AG10803 (cell line): ENCODE measurements at regions not wholly inside any gene's neighbourhood (a gene's known extent, or its start where the extent isn't known, plus 50 kb on each side); places are given as distances from the start of the nearest gene placed in this dataset.

ENCODE experiments used
- DNase-seq: peaks from one replicate; pipeline ENCODE4 v3.0.0; 2010; ENCODE audit warnings: low read depth
- H3K4me3 ChIP-seq: 2 replicates; pipeline ENCODE4 v1.5.1; 2011; ENCODE audit warnings: mild to moderate bottlenecking, low read length, control low read depth
- CTCF ChIP-seq: conservative IDR thresholded peaks from 2 replicates; pipeline ENCODE4 v1.5.1; 2011; ENCODE audit warnings: mild to moderate bottlenecking, low read length, control low read depth, inconsistent platforms

GRCh38 chr3:132180337-132180791 lies 136.8 kb upstream of the ACP3 start:
- H3K4me3 ChIP-seq = no peak overlapping the region
- DNase-seq = peak; percentile 65
- TF ChIP-seq CTCF = peak; percentile 74

GRCh38 chr3:132183811-132184210 lies 133.4 kb upstream of the ACP3 start:
- TF ChIP-seq CTCF = no peak
- no peak overlapping the region for H3K4me3 ChIP-seq
- DNase-seq = no peak

- no peak for DNase-seq
- no peak overlapping the region for H3K4me3 ChIP-seq
- TF ChIP-seq CTCF = no peak
Measured at GRCh38 chr3:132187746-132188145, 129.5 kb upstream of the ACP3 start.

GRCh38 chr3:132189601-132190000 lies 127.6 kb upstream of the ACP3 start:
- DNase-seq = no peak
- no peak overlapping the region for H3K4me3 ChIP-seq
- no peak for TF ChIP-seq CTCF

GRCh38 chr3:132196113-132196512 lies 121.1 kb upstream of the ACP3 start:
- TF ChIP-seq CTCF = no peak
- no peak overlapping the region for H3K4me3 ChIP-seq
- peak; percentile 76 for DNase-seq

- H3K4me3 ChIP-seq = no peak overlapping the region
- no peak for TF ChIP-seq CTCF
- DNase-seq = no peak
Measured at GRCh38 chr3:132198516-132198915, 118.7 kb upstream of the ACP3 start.

- H3K4me3 ChIP-seq = no peak overlapping the region
- DNase-seq = no peak
- no peak for TF ChIP-seq CTCF
Measured at GRCh38 chr3:132199451-132199850, 117.8 kb upstream of the ACP3 start.
